H9 (cell line): ENCODE measurements at regions not wholly inside any gene's neighbourhood (a gene's known extent, or its start where the extent isn't known, plus 50 kb on each side); places are given as distances from the start of the nearest gene placed in this dataset.

ENCODE experiments used
- DNase-seq: peaks from one replicate; pipeline ENCODE4 v3.0.0-alpha.2; 2017
- H2AFZ ChIP-seq: one replicate; pipeline ENCODE4 v1.6.1; 2013; ENCODE audit warnings: mild to moderate bottlenecking, low read length, control low read depth, moderate library complexity
- H2AK5ac ChIP-seq: 2 replicates; pipeline ENCODE4 v1.6.1; 2013; ENCODE audit warnings: low read length, control low read depth, mixed read lengths; ENCODE audit not compliant: insufficient read length
- H2BK120ac ChIP-seq: one replicate; pipeline ENCODE4 v1.6.1; 2013; ENCODE audit warnings: low read depth, mild to moderate bottlenecking, low read length, control low read depth, inconsistent platforms; ENCODE audit not compliant: poor library complexity, severe bottlenecking
- H2BK12ac ChIP-seq: 2 replicates; pipeline ENCODE4 v1.6.1; 2013; ENCODE audit warnings: low read length, control low read depth, mixed read lengths, low read depth; ENCODE audit not compliant: insufficient read length
- H2BK15ac ChIP-seq: 2 replicates; pipeline ENCODE4 v1.6.1; 2013; ENCODE audit warnings: low read depth, low read length, control low read depth
- H2BK20ac ChIP-seq: one replicate; pipeline ENCODE4 v1.6.1; 2013; ENCODE audit warnings: low read depth, mild to moderate bottlenecking, low read length, control low read depth, inconsistent platforms; ENCODE audit not compliant: poor library complexity, severe bottlenecking
- H2BK5ac ChIP-seq: 2 replicates; pipeline ENCODE4 v1.6.1; 2013; ENCODE audit warnings: low read length, control low read depth, mixed read lengths; ENCODE audit not compliant: insufficient read length
- H3K14ac ChIP-seq: 2 replicates; pipeline ENCODE4 v1.6.1; 2013; ENCODE audit warnings: low read length, control low read depth; ENCODE audit not compliant: insufficient read depth
- H3K18ac ChIP-seq: 2 replicates; pipeline ENCODE4 v1.6.1; 2013; ENCODE audit warnings: low read depth, mild to moderate bottlenecking, mixed read lengths, low read length, control low read depth; ENCODE audit not compliant: insufficient read length
- H3K23ac ChIP-seq: 2 replicates; pipeline ENCODE4 v1.6.1; 2013; ENCODE audit warnings: low read length, control low read depth, mixed read lengths, low read depth; ENCODE audit not compliant: insufficient read length
- H3K23me2 ChIP-seq: 2 replicates; pipeline ENCODE4 v1.6.1; 2013; ENCODE audit warnings: low read depth, mild to moderate bottlenecking, mixed read lengths, low read length, control low read depth; ENCODE audit not compliant: insufficient read length, poor library complexity, severe bottlenecking
- H3K27ac ChIP-seq: 2 replicates; pipeline ENCODE4 v1.5.1; 2013; ENCODE audit warnings: low read length, control low read depth, mixed read lengths, low read depth; ENCODE audit not compliant: insufficient read length
- H3K27me3 ChIP-seq: 2 replicates; pipeline ENCODE4 v1.6.1; 2013; ENCODE audit warnings: low read length, control low read depth, inconsistent platforms; ENCODE audit not compliant: insufficient read depth
- H3K4ac ChIP-seq: 2 replicates; pipeline ENCODE4 v1.6.1; 2013; ENCODE audit warnings: low read depth, mild to moderate bottlenecking, control low read depth, inconsistent platforms, low read length, moderate library complexity
- H3K4me1 ChIP-seq: 2 replicates; pipeline ENCODE4 v1.6.1; 2013; ENCODE audit warnings: low read length, control low read depth, inconsistent platforms; ENCODE audit not compliant: insufficient read depth
- H3K4me2 ChIP-seq: 2 replicates; pipeline ENCODE4 v1.6.1; 2013; ENCODE audit warnings: low read length, control low read depth, mixed read lengths; ENCODE audit not compliant: insufficient read length, insufficient read depth
- H3K56ac ChIP-seq: 2 replicates; pipeline ENCODE4 v1.6.1; 2013; ENCODE audit warnings: low read depth, mild to moderate bottlenecking, mixed read lengths, low read length, control low read depth; ENCODE audit not compliant: insufficient read length
- H3K79me1 ChIP-seq: 2 replicates; pipeline ENCODE4 v1.6.1; 2013; ENCODE audit warnings: low read depth, mild to moderate bottlenecking, moderate library complexity, low read length, control low read depth, inconsistent platforms; ENCODE audit not compliant: insufficient read depth, poor library complexity, severe bottlenecking
- H3K79me2 ChIP-seq: 2 replicates; pipeline ENCODE4 v1.6.1; 2013; ENCODE audit warnings: low read length, control low read depth, inconsistent platforms; ENCODE audit not compliant: insufficient read depth
- H3K9ac ChIP-seq: 2 replicates; pipeline ENCODE4 v1.6.1; 2013; ENCODE audit warnings: low read length, control low read depth, mixed read lengths; ENCODE audit not compliant: insufficient read length; ENCODE audit errors: extremely low read depth
- H3K9me3 ChIP-seq: one replicate; pipeline ENCODE4 v1.6.1; 2013; ENCODE audit warnings: low read depth, low read length, inconsistent platforms; ENCODE audit not compliant: control insufficient read depth
- H3T11ph ChIP-seq: one replicate; pipeline ENCODE4 v1.6.1; 2013; ENCODE audit warnings: mild to moderate bottlenecking, low read length, control low read depth, inconsistent platforms
- H4K20me1 ChIP-seq: one replicate; pipeline ENCODE4 v1.6.1; 2013; ENCODE audit not compliant: control insufficient read depth, insufficient read length, insufficient read depth
- H4K5ac ChIP-seq: 2 replicates; pipeline ENCODE4 v1.6.1; 2013; ENCODE audit warnings: low read depth, mild to moderate bottlenecking, mixed read lengths, low read length, control low read depth; ENCODE audit not compliant: insufficient read length
- H4K8ac ChIP-seq: replicated peaks from 2 replicates; pipeline ENCODE4 v1.6.1; 2013; ENCODE audit warnings: low read length, control low read depth, mixed read lengths, low read depth; ENCODE audit not compliant: insufficient read length
- H4K91ac ChIP-seq: 2 replicates; pipeline ENCODE4 v1.6.1; 2013; ENCODE audit warnings: low read depth, mild to moderate bottlenecking, moderate library complexity, mixed read lengths, low read length, control low read depth; ENCODE audit not compliant: insufficient read length
- H3K27ac Mint-ChIP-seq, 3 experiments: 2 replicates in 2 of 3; 3 replicates in 1 of 3; pipeline ENCODE4 v1.8.0; 2020 to 2021; ENCODE audit warnings: mixed read lengths in 3 of 3, mild to moderate bottlenecking in 1 of 3, moderate library complexity in 1 of 3
- H3K27me3 Mint-ChIP-seq: 2 replicates; pipeline ENCODE4 v1.8.0; 2021; ENCODE audit warnings: low read depth, mild to moderate bottlenecking, moderate library complexity, mixed read lengths
- H3K36me3 Mint-ChIP-seq, 3 experiments: 2 replicates in 2 of 3; 3 replicates in 1 of 3; pipeline ENCODE4 v1.8.0; 2020 to 2021; ENCODE audit warnings: low read depth in 3 of 3, mixed read lengths in 3 of 3; ENCODE audit not compliant: insufficient read depth in 1 of 3
- H3K4me1 Mint-ChIP-seq, 2 experiments: 2 replicates each; pipeline ENCODE4 v1.8.0; 2020; ENCODE audit warnings: mixed read lengths in 2 of 2
- H3K4me3 Mint-ChIP-seq, 2 experiments: 2 replicates in 1 of 2; 3 replicates in 1 of 2; pipeline ENCODE4 v1.8.0; 2020 to 2021; ENCODE audit warnings: mild to moderate bottlenecking in 2 of 2, mixed read lengths in 2 of 2, moderate library complexity in 1 of 2
- H3K9me3 Mint-ChIP-seq, 2 experiments: 2 replicates in 1 of 2; 3 replicates in 1 of 2; pipeline ENCODE4 v1.8.0; 2020; ENCODE audit warnings: mild to moderate bottlenecking in 2 of 2, mixed read lengths in 2 of 2, moderate library complexity in 1 of 2
- WGBS: extraction: QIAGEN DNeasy Blood & Tissue Kit; methylation state at CpG from one replicate; pipeline ENCODE4 v1.1.7; 2013; ENCODE audit warnings: missing lambda C conversion rate, low lambda C conversion rate, mixed read lengths; ENCODE audit not compliant: insufficient read length; ENCODE audit errors: extremely low coverage; 5-methylcytosine and 5-hydroxymethylcytosine counted together
- TF ChIP-seq, protein P1 (sequence below): fragments of 200-600 bp; sonication (generic); conservative IDR thresholded peaks from 3 replicates; pipeline ENCODE4 v1.8.0; 2021; ENCODE audit warnings: antibody characterized with exemption, mild to moderate bottlenecking

DNA sequence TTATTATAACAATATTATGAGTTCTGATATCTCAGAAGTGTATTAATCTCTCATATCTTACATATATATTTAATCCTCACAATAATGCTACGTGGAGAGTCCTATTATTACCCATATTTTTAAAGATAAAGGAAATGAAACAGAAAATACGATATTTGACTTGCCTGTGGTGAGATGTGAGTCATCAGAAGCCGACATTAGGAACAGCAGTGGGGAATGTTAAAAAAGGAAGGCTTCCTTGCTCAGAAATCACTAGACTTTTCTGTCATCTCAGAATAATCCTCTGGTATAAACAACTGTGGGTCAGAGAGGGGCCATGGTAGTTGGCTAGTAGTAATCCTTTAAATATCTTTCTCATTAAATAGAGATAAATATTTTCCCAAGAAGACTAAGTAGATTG lies 402.3 kb upstream of the PCDH15 start:
- Histone ChIP-seq H3K23me2 (no peaks in the 10 kb centered on the region), H3K79me1 (no peaks in the 10 kb centered on the region), H2AK5ac (no peak overlapping the region), H2BK15ac (no peak overlapping the region), H3K56ac (no peak overlapping the region), H3K4me1 (no peaks in the 10 kb centered on the region), H2BK120ac (no peak overlapping the region), H4K20me1 (no peaks in the 10 kb centered on the region), H3K4me2 (no peak overlapping the region), H2BK5ac (no peak overlapping the region), H3T11ph (no peak overlapping the region), H3K9me3 (no peaks in the 10 kb centered on the region), H3K4ac (no peak overlapping the region), H3K79me2 (no peaks in the 10 kb centered on the region), H4K91ac (no peak overlapping the region), H3K23ac (no peak overlapping the region), H4K8ac (no peak overlapping the region), H2BK20ac (no peak overlapping the region), H2AFZ (no peak overlapping the region), H3K9ac (no peak overlapping the region), H3K14ac (no peak overlapping the region), H3K27ac (no peak overlapping the region), H3K18ac (no peak overlapping the region), H4K5ac (no peak overlapping the region), H2BK12ac (no peak overlapping the region), H3K27me3 (no peaks in the 10 kb centered on the region)
- H3K4me1 Mint-ChIP-seq, result no peaks in the 10 kb centered on the region
- no peak for DNase-seq
- H3K9me3 Mint-ChIP-seq, result peaks cover 6% of the 10 kb centered on the region in 2 experiments
- peaks cover 0 to 19% (median 7%) of the 10 kb centered on the region in 3 experiments; a peak in 4 of 7 replicates for H3K36me3 Mint-ChIP-seq
- no peaks in the 10 kb centered on the region for H3K27me3 Mint-ChIP-seq
- TF ChIP-seq, protein P1, sequence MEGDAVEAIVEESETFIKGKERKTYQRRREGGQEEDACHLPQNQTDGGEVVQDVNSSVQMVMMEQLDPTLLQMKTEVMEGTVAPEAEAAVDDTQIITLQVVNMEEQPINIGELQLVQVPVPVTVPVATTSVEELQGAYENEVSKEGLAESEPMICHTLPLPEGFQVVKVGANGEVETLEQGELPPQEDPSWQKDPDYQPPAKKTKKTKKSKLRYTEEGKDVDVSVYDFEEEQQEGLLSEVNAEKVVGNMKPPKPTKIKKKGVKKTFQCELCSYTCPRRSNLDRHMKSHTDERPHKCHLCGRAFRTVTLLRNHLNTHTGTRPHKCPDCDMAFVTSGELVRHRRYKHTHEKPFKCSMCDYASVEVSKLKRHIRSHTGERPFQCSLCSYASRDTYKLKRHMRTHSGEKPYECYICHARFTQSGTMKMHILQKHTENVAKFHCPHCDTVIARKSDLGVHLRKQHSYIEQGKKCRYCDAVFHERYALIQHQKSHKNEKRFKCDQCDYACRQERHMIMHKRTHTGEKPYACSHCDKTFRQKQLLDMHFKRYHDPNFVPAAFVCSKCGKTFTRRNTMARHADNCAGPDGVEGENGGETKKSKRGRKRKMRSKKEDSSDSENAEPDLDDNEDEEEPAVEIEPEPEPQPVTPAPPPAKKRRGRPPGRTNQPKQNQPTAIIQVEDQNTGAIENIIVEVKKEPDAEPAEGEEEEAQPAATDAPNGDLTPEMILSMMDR, result no peak
- no CpG with 5 or more reads among the region's 3 CpGs for WGBS
- H3K4me3 Mint-ChIP-seq, result no peak overlapping the region
- no peak overlapping the region for H3K27ac Mint-ChIP-seq
